Activated B cell treated with CpG ODN at 0.5 μM for 24 hours (primary cell): ENCODE measurements at regions not wholly inside any gene's neighbourhood (a gene's known extent, or its start where the extent isn't known, plus 50 kb on each side); places are given as distances from the start of the nearest gene placed in this dataset.

Experiments
- ATAC-seq: fragments of 200-7000 bp; cut with Tn5 transposase; one replicate; pipeline ENCODE4 v1.10.0; 2021; ENCODE audit warnings: low read depth, mild to moderate bottlenecking, moderate library complexity
- CTCF ChIA-PET: fragments of 350-600 bp; sonication (Branson Sonifier 250); formaldehyde crosslinking; loops from one replicate; lab custom pipeline; 2021; ENCODE audit warnings: antibody characterized with exemption; lab: Charles Lee
- POLR2A ChIA-PET: fragments of 350-600 bp; sonication (Branson Sonifier 250); formaldehyde crosslinking; loops from one replicate; lab custom pipeline; 2021; ENCODE audit warnings: antibody characterized with exemption; lab: Charles Lee
- DNase-seq: peaks from one replicate; pipeline ENCODE4 v3.0.0; 2022
- H3K27ac Mint-ChIP-seq: one replicate; pipeline ENCODE4 v1.8.0; 2020; ENCODE audit warnings: mixed read lengths
- H3K27me3 Mint-ChIP-seq: one replicate; pipeline ENCODE4 v1.8.0; 2021; ENCODE audit warnings: mixed read lengths
- H3K36me3 Mint-ChIP-seq: one replicate; pipeline ENCODE4 v1.8.0; 2021; ENCODE audit warnings: low read depth, mixed read lengths
- H3K4me1 Mint-ChIP-seq: one replicate; pipeline ENCODE4 v1.8.0; 2021; ENCODE audit warnings: mixed read lengths
- H3K4me3 Mint-ChIP-seq: one replicate; pipeline ENCODE4 v1.8.0; 2020; ENCODE audit warnings: mild to moderate bottlenecking, mixed read lengths
- H3K9me3 Mint-ChIP-seq: one replicate; pipeline ENCODE4 v1.8.0; 2020; ENCODE audit warnings: mixed read lengths
- CTCF ChIP-seq: fragments of 200-600 bp; IDR thresholded peaks from one replicate; pipeline ENCODE4 v1.8.0; 2022; ENCODE audit warnings: antibody characterized with exemption, mild to moderate bottlenecking
- intact Hi-C: fragments of 100-400 bp; cut with micrococcal nuclease; formaldehyde crosslinking; loops from one replicate; pipeline ENCODE4 v1.15.1; 2024

DNA sequence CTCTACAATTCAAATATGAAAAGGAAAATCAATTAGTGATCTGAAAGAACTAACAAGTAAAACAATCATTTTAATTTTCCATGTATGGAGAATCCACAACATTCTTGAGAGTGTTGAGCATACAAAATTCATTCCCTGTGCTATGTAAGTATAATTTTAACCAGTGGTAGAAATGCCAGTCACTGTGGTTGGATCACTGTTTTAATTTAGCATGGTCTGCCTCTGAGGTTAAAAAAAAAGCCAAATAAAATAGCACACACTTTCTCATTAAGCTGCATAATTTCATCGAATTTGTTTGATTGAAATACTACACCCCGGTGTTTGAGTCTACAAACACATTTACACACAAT lies 185.5 kb upstream of the STS start:
- ChIA-PET CTCF (no interaction called here), POLR2A (no interaction called here)
- no peaks in the 10 kb centered on the region for H3K36me3 Mint-ChIP-seq
- TF ChIP-seq CTCF = no peak
- H3K27me3 Mint-ChIP-seq = no peaks in the 10 kb centered on the region
- ATAC-seq (no peak), DNase-seq (no peak)
- H3K9me3 Mint-ChIP-seq = peaks cover 2% of the 10 kb centered on the region
- H3K4me3 Mint-ChIP-seq = no peak overlapping the region
- no peak overlapping the region for H3K27ac Mint-ChIP-seq
- intact Hi-C loops = no loop called here
- H3K4me1 Mint-ChIP-seq = no peaks in the 10 kb centered on the region

DNA sequence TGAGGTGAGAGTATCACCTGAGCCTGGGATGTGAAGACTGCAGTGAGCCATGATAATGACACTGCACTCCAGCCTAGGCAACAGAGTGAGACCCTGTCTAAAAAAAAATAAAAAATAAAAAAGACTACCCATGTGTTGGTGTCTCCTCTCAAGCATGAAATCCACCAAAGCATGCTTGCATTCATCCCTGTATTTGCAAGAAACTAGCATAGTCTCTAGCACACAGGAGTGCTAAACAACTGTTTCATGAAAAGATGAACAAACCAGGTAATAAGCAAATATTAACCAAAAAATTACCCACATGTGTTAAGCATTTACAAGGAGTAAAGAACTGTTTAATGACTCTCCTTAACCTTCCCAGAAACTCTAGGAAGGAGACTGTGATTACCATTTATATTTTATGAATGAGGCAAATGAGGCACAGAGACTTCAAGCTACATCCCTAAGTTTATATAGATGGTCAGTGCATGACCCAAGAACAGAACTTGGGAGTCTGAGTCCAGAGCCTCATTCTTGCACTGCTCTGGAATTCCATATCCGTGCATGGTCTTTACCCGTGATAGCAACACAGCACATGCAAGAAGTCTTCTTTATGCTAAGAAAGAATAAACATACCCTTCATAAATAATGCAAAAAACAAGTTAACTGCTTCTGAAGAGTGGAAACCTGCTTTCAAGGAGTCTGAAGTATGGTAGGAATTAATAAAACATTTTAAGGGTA lies 186.1 kb upstream of the STS start:
- H3K4me1 Mint-ChIP-seq = no peaks in the 10 kb centered on the region
- TF ChIP-seq CTCF = no peak
- ChIA-PET CTCF (no interaction called here), POLR2A (no interaction called here)
- peaks cover 2% of the 10 kb centered on the region for H3K9me3 Mint-ChIP-seq
- no peaks in the 10 kb centered on the region for H3K36me3 Mint-ChIP-seq
- H3K27ac Mint-ChIP-seq = no peak overlapping the region
- no peak overlapping the region for H3K4me3 Mint-ChIP-seq
- H3K27me3 Mint-ChIP-seq = no peaks in the 10 kb centered on the region
- intact Hi-C loops = no loop called here
- DNase-seq (no peak), ATAC-seq (no peak)

DNA sequence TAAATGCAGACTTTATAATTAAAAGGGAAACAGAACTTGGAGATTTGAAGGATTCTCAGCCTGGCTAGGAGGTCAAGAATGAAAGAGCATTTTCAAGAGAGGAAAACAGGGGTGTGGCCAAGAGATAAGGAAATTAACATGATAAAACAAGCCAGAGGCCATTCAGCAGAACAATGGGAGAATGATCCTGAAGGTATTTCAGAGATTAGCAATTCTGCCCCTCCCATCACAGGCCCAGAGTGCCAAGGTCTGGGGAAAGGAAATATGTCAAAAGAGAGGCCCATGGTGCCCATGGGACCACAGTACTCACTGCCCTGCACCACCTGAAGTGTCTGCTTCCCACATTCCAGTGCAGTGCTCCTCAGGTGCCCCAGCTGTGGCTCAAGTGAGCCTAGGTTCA lies 188.5 kb upstream of the STS start:
- Mint-ChIP-seq H3K4me1 (peaks cover 5% of the 10 kb centered on the region), H3K27ac (no peak overlapping the region), H3K27me3 (no peaks in the 10 kb centered on the region), H3K4me3 (no peak overlapping the region), H3K9me3 (peaks cover 2% of the 10 kb centered on the region), H3K36me3 (no peaks in the 10 kb centered on the region)
- TF ChIP-seq CTCF = no peak
- intact Hi-C loops = no loop called here
- ChIA-PET CTCF (no interaction called here), POLR2A (no interaction called here)
- DNase-seq = no peak
- no peak for ATAC-seq

GRCh38 chrX:6954836-6955235 lies 192.7 kb upstream of the STS start:
- Mint-ChIP-seq H3K27ac (no peak overlapping the region), H3K36me3 (no peaks in the 10 kb centered on the region), H3K9me3 (peaks cover 5% of the 10 kb centered on the region), H3K4me1 (peaks cover 5% of the 10 kb centered on the region), H3K27me3 (no peaks in the 10 kb centered on the region), H3K4me3 (no peak overlapping the region)
- DNase-seq (no peak), ATAC-seq (no peak)
- CTCF ChIA-PET = no interaction called here
- intact Hi-C loops = no loop called here
- TF ChIP-seq CTCF = no peak
- POLR2A ChIA-PET = no interaction called here

- peaks cover 4% of the 10 kb centered on the region for H3K9me3 Mint-ChIP-seq
- CTCF ChIA-PET = no interaction called here
- H3K27ac Mint-ChIP-seq = no peak overlapping the region
- intact Hi-C loops = no loop called here
- ATAC-seq = no peak
- no peaks in the 10 kb centered on the region for H3K4me1 Mint-ChIP-seq
- no peak for TF ChIP-seq CTCF
- POLR2A ChIA-PET = no interaction called here
- no peaks in the 10 kb centered on the region for H3K27me3 Mint-ChIP-seq
- H3K36me3 Mint-ChIP-seq = no peaks in the 10 kb centered on the region
- DNase-seq = no peak
- no peak overlapping the region for H3K4me3 Mint-ChIP-seq
Measured at GRCh38 chrX:6946168-6946567, 201.3 kb upstream of the STS start.
